NT2/D1 (cell line): ENCODE measurements at regions not wholly inside any gene's neighbourhood (a gene's known extent, or its start where the extent isn't known, plus 50 kb on each side); places are given as distances from the start of the nearest gene placed in this dataset.

Experiments used
- SUZ12 ChIP-seq: IDR thresholded peaks from 2 replicates; pipeline ENCODE4 v1.6.1; 2011; ENCODE audit not compliant: insufficient read length, insufficient read depth; ENCODE audit errors: extremely low read depth
- YY1 ChIP-seq: IDR thresholded peaks from 2 replicates; pipeline ENCODE4 v1.6.1; 2011; ENCODE audit not compliant: insufficient read length, insufficient read depth
- ZNF274 ChIP-seq: IDR thresholded peaks from 2 replicates; pipeline ENCODE4 v1.6.1; 2011; ENCODE audit warnings: mild to moderate bottlenecking, low read depth, low read length

GRCh38 chr12:34601689-34602088 is 579.4 kb downstream of the ALG10 start:
- TF ChIP-seq SUZ12: no peak
- no peak for TF ChIP-seq ZNF274
- no peak for TF ChIP-seq YY1
